Nephron (organoid): ENCODE measurements at regions not wholly inside any gene's neighbourhood (a gene's known extent, or its start where the extent isn't known, plus 50 kb on each side); places are given as distances from the start of the nearest gene placed in this dataset.

Source experiments
- H3K27ac Mint-ChIP-seq, 3 experiments: 2 replicates each; pipeline ENCODE4 v1.8.0; 2020; ENCODE audit warnings: mixed read lengths in 3 of 3, mild to moderate bottlenecking in 2 of 3, moderate library complexity in 1 of 3
- H3K27me3 Mint-ChIP-seq: 2 replicates; pipeline ENCODE4 v1.8.0; 2021; ENCODE audit warnings: low read depth, mild to moderate bottlenecking, moderate library complexity, mixed read lengths
- H3K36me3 Mint-ChIP-seq: 2 replicates; pipeline ENCODE4 v1.8.0; 2020; ENCODE audit warnings: low read depth, mixed read lengths
- H3K4me1 Mint-ChIP-seq: 2 replicates; pipeline ENCODE4 v1.8.0; 2020; ENCODE audit warnings: mixed read lengths
- H3K4me3 Mint-ChIP-seq, 3 experiments: 2 replicates each; pipeline ENCODE4 v1.8.0; 2020; ENCODE audit warnings: mild to moderate bottlenecking in 3 of 3, mixed read lengths in 3 of 3, moderate library complexity in 2 of 3
- H3K9me3 Mint-ChIP-seq: 2 replicates; pipeline ENCODE4 v1.8.0; 2020; ENCODE audit warnings: mixed read lengths
- CTCF ChIP-seq, 3 experiments: fragments of 200-600 bp; sonication (generic); IDR thresholded peaks; one replicate each; pipeline ENCODE4 v1.5.0; 2021; ENCODE audit warnings: antibody characterized with exemption in 3 of 3; ENCODE audit not compliant: unreplicated experiment in 3 of 3

GRCh38 chr12:97260786-97261185 lies 201.8 kb upstream of the RMST start:
- H3K27ac Mint-ChIP-seq, result no peak overlapping the region
- H3K27me3 Mint-ChIP-seq, result no peaks in the 10 kb centered on the region
- H3K36me3 Mint-ChIP-seq, result no peaks in the 10 kb centered on the region
- H3K4me1 Mint-ChIP-seq, result peaks cover 30% of the 10 kb centered on the region
- TF ChIP-seq CTCF (IDR thresholded peaks at IDR 0.05; ENCODE audit: unreplicated experiment in 3 of 3), result no peak
- H3K9me3 Mint-ChIP-seq, result no peaks in the 10 kb centered on the region
- H3K4me3 Mint-ChIP-seq, result no peak overlapping the region

- H3K27ac Mint-ChIP-seq, result peak overlapping the region in 1 of 3 experiments; percentile 31
- H3K9me3 Mint-ChIP-seq, result peaks cover 9% of the 10 kb centered on the region
- TF ChIP-seq CTCF (IDR thresholded peaks at IDR 0.05; ENCODE audit: unreplicated experiment in 3 of 3), result no peak
- no peaks in the 10 kb centered on the region for H3K36me3 Mint-ChIP-seq
- no peak overlapping the region for H3K4me3 Mint-ChIP-seq
- no peaks in the 10 kb centered on the region for H3K4me1 Mint-ChIP-seq
- peaks cover 3% of the 10 kb centered on the region for H3K27me3 Mint-ChIP-seq
Observed at GRCh38 chr12:97267166-97267565, 195.4 kb upstream of the RMST start.

GRCh38 chr12:97267594-97268202 lies 194.9 kb upstream of the RMST start:
- H3K36me3 Mint-ChIP-seq, result no peaks in the 10 kb centered on the region
- H3K4me3 Mint-ChIP-seq, result no peak overlapping the region

GRCh38 chr12:97272471-97272870 lies 190.1 kb upstream of the RMST start:
- Mint-ChIP-seq H3K9me3 (peaks cover 12% of the 10 kb centered on the region), H3K36me3 (no peaks in the 10 kb centered on the region), H3K4me3 (no peak overlapping the region), H3K27me3 (peaks cover 1% of the 10 kb centered on the region), H3K4me1 (peaks cover 40% of the 10 kb centered on the region), H3K27ac (no peak overlapping the region)
- TF ChIP-seq CTCF (IDR thresholded peaks at IDR 0.05; ENCODE audit: unreplicated experiment in 3 of 3), result no peak

More at GRCh38 chr12:97267594-97268202, 194.9 kb upstream of the RMST start:
- peak overlapping the region in 2 of 3 experiments; percentile 4 to 31 for H3K27ac Mint-ChIP-seq
- no peaks in the 10 kb centered on the region for H3K4me1 Mint-ChIP-seq
- H3K9me3 Mint-ChIP-seq, result peaks cover 9% of the 10 kb centered on the region
- peaks cover 3% of the 10 kb centered on the region for H3K27me3 Mint-ChIP-seq
- TF ChIP-seq CTCF (IDR thresholded peaks at IDR 0.05; ENCODE audit: unreplicated experiment in 3 of 3), result no peak

- Mint-ChIP-seq H3K36me3 (no peaks in the 10 kb centered on the region), H3K27ac (peak overlapping the region in 2 of 3 experiments; percentile 95 to 97), H3K27me3 (no peaks in the 10 kb centered on the region), H3K4me1 (peaks cover 46% of the 10 kb centered on the region), H3K9me3 (peaks cover 7% of the 10 kb centered on the region), H3K4me3 (peak overlapping the region in 1 of 3 experiments; percentile 52)
- TF ChIP-seq CTCF (IDR thresholded peaks at IDR 0.05; ENCODE audit: unreplicated experiment in 3 of 3), result no peak
Observed at GRCh38 chr12:97274386-97274785, 188.2 kb upstream of the RMST start.

- H3K4me3 Mint-ChIP-seq, result peak overlapping the region; percentile 40 to 69 (median 49)
- TF ChIP-seq CTCF (IDR thresholded peaks at IDR 0.05; ENCODE audit: unreplicated experiment in 3 of 3), result no peak
- peaks cover 50% of the 10 kb centered on the region for H3K4me1 Mint-ChIP-seq
- H3K36me3 Mint-ChIP-seq, result no peaks in the 10 kb centered on the region
- peaks cover 7% of the 10 kb centered on the region for H3K9me3 Mint-ChIP-seq
- H3K27ac Mint-ChIP-seq, result peak overlapping the region; percentile 86 to 97 (median 95)
- H3K27me3 Mint-ChIP-seq, result no peaks in the 10 kb centered on the region
Observed at GRCh38 chr12:97275256-97275655, 187.3 kb upstream of the RMST start.
